ENCODE measurements at regions not wholly inside any gene's neighbourhood (a gene's known extent, or its start where the extent isn't known, plus 50 kb on each side); places are given as distances from the start of the nearest gene placed in this dataset.
A peak's percentile ranks its signal among the peaks of the same experiment; 100 is the strongest.

- DNase-seq (ENCODE audit: low spot score): no peak
Observed at GRCh38 chr2:241943209-241943850, 73.8 kb downstream of the RTP5 start.

GRCh38 chr2:241943961-241944575 is 74.5 kb downstream of the RTP5 start:
- peak; percentile 41 for DNase-seq (ENCODE audit: low spot score)

DNA sequence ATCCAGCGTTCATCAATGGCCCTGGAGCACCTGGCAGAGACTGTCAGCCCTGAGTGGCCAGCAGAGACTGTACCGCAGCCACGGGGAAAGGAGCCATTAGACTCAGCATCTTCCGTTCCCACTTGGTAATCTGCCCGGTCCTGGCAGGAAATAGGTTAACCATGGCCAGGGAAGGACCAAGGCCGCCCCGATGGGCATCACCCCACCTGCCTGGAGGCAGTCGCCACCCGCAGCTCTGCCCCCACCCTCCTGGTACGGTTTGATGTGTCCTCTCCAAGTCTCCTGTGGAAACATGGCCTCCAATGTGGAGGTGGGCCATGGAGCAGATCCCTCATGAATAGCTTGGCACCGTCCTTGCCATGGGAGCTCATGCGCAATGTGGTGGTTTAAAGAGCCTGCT is 75.3 kb downstream of the RTP5 start:
- DNase-seq (ENCODE audit: low spot score): peak; percentile 80

- no peak for DNase-seq (ENCODE audit: low spot score)
Observed at GRCh38 chr2:241945311-241945710, 75.8 kb downstream of the RTP5 start.

DNA sequence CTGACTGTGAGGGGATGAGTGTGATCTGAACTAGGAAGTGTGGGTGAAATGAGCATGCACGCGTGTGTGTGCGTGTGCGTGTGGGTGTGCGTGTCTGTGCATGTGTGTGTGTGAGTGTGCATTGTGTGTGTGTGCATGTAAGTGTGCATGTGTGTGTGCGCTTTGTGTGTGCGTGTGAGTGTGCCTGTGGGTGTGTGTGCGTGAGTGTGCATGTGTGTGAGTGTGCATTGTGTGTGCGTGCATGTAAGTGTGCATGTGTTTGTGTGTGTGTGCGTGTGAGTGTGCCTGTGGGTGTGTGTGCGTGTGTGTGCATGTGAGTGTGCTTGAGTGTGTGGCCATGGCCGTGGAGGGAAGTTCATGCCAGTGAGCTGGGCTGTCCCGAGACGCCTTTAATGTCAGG is 76.3 kb downstream of the RTP5 start:
- DNase-seq (ENCODE audit: low spot score): no peak

GRCh38 chr2:241946306-241947003 is 76.9 kb downstream of the RTP5 start:
- DNase-seq (ENCODE audit: low spot score): no peak

DNA sequence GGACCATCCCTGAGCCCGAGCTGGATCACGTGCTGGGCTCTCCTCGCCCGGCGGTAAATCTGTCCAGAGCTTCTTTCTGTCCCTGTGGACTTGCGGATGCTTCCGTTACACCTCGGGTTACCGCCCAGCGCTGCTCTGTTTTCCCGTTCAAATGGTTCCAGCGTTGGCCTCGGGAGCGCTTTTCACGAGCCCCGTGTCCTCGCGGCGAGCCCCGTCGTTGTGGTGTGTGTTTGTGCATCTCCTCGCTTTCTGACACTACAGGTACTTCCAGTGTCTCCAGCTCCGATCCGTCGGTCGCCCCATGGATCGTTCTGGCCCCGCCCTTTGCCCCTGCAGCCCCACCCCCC is 77.4 kb downstream of the RTP5 start:
- DNase-seq (ENCODE audit: low spot score): no peak

GRCh38 chr2:241947401-241947800 is 77.9 kb downstream of the RTP5 start:
- no peak for DNase-seq (ENCODE audit: low spot score)

DNA sequence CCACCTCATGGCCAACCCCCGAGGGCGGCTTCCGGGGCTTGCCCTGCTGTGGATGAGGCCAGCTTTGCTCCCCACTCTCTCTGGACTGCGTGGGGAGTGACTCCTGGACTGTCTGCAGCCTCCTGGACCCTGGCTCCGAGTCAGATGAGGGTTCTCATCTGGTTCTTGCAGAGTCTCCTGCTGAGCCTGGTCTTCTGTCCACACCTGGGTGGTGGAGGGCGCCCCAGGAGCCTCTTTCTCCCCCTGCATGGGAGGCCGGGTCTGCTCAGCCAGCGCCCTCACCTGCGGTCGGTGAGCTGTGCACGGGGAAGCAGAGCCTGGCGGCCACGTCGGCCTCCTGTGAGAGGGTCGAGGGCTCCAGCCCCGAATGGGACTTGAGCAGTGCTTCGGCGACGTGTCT is 78.3 kb downstream of the RTP5 start:
- no peak for DNase-seq (ENCODE audit: low spot score)

DNA sequence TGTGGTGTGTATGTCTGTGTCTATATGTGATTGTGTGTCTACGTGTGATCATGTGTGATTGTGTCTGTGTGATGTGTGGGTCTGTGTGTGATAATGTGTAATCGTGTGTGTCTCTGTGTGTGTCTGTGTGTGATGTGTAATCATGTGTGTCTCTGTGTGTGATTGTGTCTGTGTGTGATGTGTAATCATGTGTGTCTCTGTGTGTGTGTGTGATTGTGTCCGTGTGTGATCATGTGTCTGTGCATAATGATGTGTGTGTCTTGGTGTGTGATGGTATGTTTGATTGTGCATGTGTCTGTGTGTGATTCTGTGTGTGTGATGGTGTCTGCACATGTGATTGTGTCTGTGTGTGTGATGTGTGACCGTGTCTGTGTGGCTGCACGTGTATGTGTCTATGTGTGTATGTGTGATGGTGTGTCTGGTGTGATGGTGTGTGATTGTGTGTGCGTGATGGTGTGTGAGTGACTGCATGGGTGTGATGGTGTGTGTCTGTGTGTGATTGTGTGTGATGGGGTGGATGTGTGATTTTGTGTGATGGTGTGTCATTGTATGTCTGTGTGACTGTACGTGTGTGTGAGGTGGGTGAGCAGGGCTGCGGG is 78.9 kb downstream of the RTP5 start:
- DNase-seq (ENCODE audit: low spot score): no peak

DNA sequence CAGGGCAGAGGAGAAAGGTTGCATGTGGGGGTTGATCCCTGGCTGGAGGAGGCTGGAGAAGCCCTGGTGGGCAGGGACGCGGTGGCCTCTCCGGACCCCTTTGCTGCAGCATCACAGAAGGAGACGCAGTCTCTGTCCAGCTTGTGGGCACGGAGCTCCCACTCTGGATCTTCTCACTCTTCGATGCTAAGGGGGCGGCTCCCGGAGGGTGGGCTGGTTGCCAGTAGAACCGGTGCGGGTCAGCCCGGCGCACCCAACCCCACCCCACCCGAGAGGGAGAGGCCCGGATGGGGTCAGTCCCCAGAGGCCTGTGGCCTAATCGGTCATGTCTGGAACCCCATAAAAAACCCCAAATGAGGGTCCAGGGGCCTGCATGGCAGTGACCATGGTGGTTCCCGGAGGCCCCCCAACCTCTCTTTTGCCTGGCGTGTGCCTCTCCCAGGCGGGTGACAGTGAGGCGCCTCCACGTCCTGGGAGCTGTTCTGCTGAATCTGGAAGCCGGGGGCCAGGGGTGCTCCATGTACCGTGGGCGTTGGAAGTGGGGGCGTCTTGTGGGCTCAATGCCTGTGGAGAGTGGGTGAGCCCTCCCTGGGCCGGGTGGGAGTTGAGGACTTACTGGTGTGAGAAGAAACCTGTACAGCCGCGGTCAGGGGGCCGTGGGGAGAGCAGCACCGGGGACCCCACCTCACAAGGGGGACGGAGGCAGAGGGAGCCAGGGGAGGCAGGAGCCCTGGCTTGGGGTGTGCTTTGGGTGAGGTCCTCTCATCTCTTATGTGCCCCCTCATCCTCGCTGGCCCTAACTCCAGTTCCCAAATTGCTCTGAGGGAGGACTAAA is 79.6 kb downstream of the RTP5 start:
- no peak for DNase-seq (ENCODE audit: low spot score)

- DNase-seq (ENCODE audit: low spot score): no peak
Observed at GRCh38 chr2:241949736-241950412, 80.3 kb downstream of the RTP5 start.

- DNase-seq (ENCODE audit: low spot score): peak; percentile 76
Observed at GRCh38 chr2:241950413-241951315, 81.1 kb downstream of the RTP5 start.

DNA sequence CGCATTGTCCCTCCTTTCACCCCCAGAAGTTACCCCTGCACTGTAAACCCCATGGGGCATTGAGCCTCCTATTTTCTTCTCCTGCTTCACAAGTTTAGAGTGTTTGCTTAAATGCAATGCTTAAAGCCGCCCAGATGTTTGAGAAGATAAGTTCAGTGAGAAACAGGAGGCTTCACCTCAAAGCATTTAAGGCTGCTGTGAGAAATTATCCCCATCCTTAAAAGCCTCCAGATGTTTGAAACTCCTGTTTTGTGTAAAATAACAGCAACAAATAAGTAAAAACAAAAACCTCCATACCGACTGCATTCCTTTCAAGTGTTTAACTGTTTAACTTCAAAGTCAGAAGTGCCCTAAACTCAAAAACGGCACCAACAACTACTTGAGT is 81.8 kb downstream of the RTP5 start:
- DNase-seq (ENCODE audit: low spot score): no peak

DNA sequence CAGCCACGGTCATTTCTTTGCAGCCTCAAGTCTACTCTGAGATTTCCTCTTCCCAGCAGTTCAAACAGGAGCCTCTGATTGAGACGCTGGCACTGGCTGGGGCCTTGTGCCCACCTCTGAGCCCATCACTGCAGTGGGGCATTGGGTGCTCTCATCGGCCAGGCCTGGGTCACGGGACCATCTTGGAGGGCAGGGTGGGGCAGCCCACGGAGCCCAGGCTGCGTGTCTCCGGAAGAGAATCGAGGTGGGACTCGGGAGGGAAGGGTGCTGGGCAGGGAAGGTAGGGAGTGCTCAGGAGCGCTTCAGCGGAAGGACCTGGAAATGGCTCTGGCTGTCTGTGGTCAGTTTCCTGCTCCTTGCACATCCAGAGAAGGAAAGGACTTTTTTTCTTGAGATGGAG is 82.4 kb downstream of the RTP5 start:
- DNase-seq (ENCODE audit: low spot score): no peak

- DNase-seq (ENCODE audit: low spot score): no peak
Observed at GRCh38 chr2:241952816-241953215, 83.3 kb downstream of the RTP5 start.

DNA sequence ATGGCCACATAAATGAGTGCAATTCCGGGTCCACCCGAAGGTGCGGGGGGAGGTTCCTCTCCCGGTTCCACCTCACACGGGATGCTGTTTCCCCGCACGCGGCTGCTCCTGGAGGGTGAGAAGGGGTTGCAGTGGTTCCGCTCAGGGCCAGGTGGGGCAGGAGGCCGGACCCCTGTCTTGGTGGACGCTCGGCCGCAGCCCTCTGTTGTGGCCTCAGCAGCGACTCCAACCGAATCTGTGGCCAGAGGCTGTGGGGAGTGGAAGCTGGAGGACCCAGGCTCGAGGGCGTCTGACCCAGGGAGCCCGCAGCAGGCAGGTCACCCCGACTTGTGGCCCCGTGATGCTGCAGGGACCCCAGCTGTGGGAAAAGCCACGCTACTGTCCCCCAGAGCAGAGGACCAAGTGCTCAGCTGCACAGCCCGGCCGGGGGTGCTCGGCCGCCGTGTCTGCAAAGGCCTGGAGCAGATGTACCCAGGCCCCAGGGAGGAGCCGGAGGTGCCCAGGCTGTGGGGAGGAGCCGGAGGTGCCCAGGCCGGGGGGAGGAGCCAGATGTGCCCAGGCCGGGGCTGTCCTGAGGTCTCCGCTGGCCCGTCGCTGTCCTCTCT is 83.9 kb downstream of the RTP5 start:
- DNase-seq (ENCODE audit: low spot score): no peak

GRCh38 chr2:241956521-241957110 is 87.1 kb downstream of the RTP5 start:
- DNase-seq (ENCODE audit: low spot score): no peak

GRCh38 chr2:241957276-241957675 is 87.7 kb downstream of the RTP5 start:
- DNase-seq (ENCODE audit: low spot score): no peak
